HL-60 (cell line): ENCODE measurements at regions not wholly inside any gene's neighbourhood (a gene's known extent, or its start where the extent isn't known, plus 50 kb on each side); places are given as distances from the start of the nearest gene placed in this dataset.

Experiments used
- GABPA ChIP-seq: IDR thresholded peaks from 2 replicates; pipeline ENCODE4 v1.6.1; 2012; ENCODE audit warnings: low read depth
- POLR2AphosphoS5 ChIP-seq: IDR thresholded peaks from 2 replicates; pipeline ENCODE4 v1.6.1; 2012; ENCODE audit warnings: low read depth
- TF ChIP-seq, protein P1 (sequence below): IDR thresholded peaks from one replicate; pipeline ENCODE4 v1.5.1; 2011; ENCODE audit warnings: low read length, control low read depth, inconsistent platforms; ENCODE audit not compliant: insufficient read depth

GRCh38 chr11:18853086-18853720 is 61.6 kb upstream of the PTPN5 start:
- no peak for TF ChIP-seq POLR2AphosphoS5
- no peak for TF ChIP-seq GABPA
- TF ChIP-seq, protein P1, sequence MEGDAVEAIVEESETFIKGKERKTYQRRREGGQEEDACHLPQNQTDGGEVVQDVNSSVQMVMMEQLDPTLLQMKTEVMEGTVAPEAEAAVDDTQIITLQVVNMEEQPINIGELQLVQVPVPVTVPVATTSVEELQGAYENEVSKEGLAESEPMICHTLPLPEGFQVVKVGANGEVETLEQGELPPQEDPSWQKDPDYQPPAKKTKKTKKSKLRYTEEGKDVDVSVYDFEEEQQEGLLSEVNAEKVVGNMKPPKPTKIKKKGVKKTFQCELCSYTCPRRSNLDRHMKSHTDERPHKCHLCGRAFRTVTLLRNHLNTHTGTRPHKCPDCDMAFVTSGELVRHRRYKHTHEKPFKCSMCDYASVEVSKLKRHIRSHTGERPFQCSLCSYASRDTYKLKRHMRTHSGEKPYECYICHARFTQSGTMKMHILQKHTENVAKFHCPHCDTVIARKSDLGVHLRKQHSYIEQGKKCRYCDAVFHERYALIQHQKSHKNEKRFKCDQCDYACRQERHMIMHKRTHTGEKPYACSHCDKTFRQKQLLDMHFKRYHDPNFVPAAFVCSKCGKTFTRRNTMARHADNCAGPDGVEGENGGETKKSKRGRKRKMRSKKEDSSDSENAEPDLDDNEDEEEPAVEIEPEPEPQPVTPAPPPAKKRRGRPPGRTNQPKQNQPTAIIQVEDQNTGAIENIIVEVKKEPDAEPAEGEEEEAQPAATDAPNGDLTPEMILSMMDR = peak; percentile 25
